ENCODE measurements at regions not wholly inside any gene's neighbourhood (a gene's known extent, or its start where the extent isn't known, plus 50 kb on each side); places are given as distances from the start of the nearest gene placed in this dataset.
"Not testable (repeated sequence)": the region's sequence is repeated elsewhere in the genome, so short reads cannot be mapped to it uniquely, and the experiment has no call there.

- peaks cover 24% of the 10 kb centered on the region for H3K27me3 ChIP-seq (ENCODE audit: insufficient read depth, low read length)
- H3K27ac ChIP-seq (ENCODE audit: low read depth, low read length) = no peak overlapping the region
- H3K4me3 ChIP-seq (ENCODE audit: insufficient read depth, low read length) = no peak overlapping the region
- no peaks in the 10 kb centered on the region for H3K79me2 ChIP-seq (ENCODE audit: insufficient read depth, low read length)
- peaks cover 3% of the 10 kb centered on the region for H3K4me1 ChIP-seq (ENCODE audit: insufficient read depth, low read length)
- H3K9me3 ChIP-seq (ENCODE audit: low read depth, low read length) = no peaks in the 10 kb centered on the region
- H3K4me2 ChIP-seq (ENCODE audit: insufficient read depth, low read length) = no peak overlapping the region
- H4K20me1 ChIP-seq (ENCODE audit: insufficient read depth, low read length) = no peaks in the 10 kb centered on the region
- no peak for DNase-seq (ENCODE audit: insufficient read length, low spot score, missing footprints)
- TF ChIP-seq, protein P1, sequence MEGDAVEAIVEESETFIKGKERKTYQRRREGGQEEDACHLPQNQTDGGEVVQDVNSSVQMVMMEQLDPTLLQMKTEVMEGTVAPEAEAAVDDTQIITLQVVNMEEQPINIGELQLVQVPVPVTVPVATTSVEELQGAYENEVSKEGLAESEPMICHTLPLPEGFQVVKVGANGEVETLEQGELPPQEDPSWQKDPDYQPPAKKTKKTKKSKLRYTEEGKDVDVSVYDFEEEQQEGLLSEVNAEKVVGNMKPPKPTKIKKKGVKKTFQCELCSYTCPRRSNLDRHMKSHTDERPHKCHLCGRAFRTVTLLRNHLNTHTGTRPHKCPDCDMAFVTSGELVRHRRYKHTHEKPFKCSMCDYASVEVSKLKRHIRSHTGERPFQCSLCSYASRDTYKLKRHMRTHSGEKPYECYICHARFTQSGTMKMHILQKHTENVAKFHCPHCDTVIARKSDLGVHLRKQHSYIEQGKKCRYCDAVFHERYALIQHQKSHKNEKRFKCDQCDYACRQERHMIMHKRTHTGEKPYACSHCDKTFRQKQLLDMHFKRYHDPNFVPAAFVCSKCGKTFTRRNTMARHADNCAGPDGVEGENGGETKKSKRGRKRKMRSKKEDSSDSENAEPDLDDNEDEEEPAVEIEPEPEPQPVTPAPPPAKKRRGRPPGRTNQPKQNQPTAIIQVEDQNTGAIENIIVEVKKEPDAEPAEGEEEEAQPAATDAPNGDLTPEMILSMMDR (IDR thresholded peaks at IDR 0.05; ENCODE audit: extremely low read depth, low read depth, low read length) = no peak
- H2AFZ ChIP-seq (ENCODE audit: low read length) = no peak overlapping the region
- no peaks in the 10 kb centered on the region for H3K36me3 ChIP-seq (ENCODE audit: insufficient read depth, low read length)
Observed at GRCh38 chr11:45737056-45737455, 67.9 kb upstream of the SLC35C1 start.

- Histone ChIP-seq H3K27me3 (ENCODE audit: insufficient read depth, low read length) (peaks cover 24% of the 10 kb centered on the region), H2AFZ (ENCODE audit: low read length) (no peak overlapping the region), H4K20me1 (ENCODE audit: insufficient read depth, low read length) (no peaks in the 10 kb centered on the region), H3K9me3 (ENCODE audit: low read depth, low read length) (no peaks in the 10 kb centered on the region), H3K4me2 (ENCODE audit: insufficient read depth, low read length) (no peak overlapping the region), H3K4me1 (ENCODE audit: insufficient read depth, low read length) (peaks cover 3% of the 10 kb centered on the region), H3K27ac (ENCODE audit: low read depth, low read length) (no peak overlapping the region), H3K79me2 (ENCODE audit: insufficient read depth, low read length) (no peaks in the 10 kb centered on the region), H3K36me3 (ENCODE audit: insufficient read depth, low read length) (no peaks in the 10 kb centered on the region), H3K4me3 (ENCODE audit: insufficient read depth, low read length) (no peak overlapping the region)
- no peak for DNase-seq (ENCODE audit: insufficient read length, low spot score, missing footprints)
- TF ChIP-seq, protein P1 (IDR thresholded peaks at IDR 0.05; ENCODE audit: extremely low read depth, low read depth, low read length) = no peak
Observed at GRCh38 chr11:45736424-45736823, 68.5 kb upstream of the SLC35C1 start.

- Histone ChIP-seq H3K4me2 (ENCODE audit: insufficient read depth, low read length) (no peak overlapping the region), H3K27ac (ENCODE audit: low read depth, low read length) (no peak overlapping the region), H4K20me1 (ENCODE audit: insufficient read depth, low read length) (no peaks in the 10 kb centered on the region), H2AFZ (ENCODE audit: low read length) (no peak overlapping the region), H3K4me3 (ENCODE audit: insufficient read depth, low read length) (no peak overlapping the region), H3K4me1 (ENCODE audit: insufficient read depth, low read length) (peaks cover 3% of the 10 kb centered on the region), H3K79me2 (ENCODE audit: insufficient read depth, low read length) (no peaks in the 10 kb centered on the region), H3K36me3 (ENCODE audit: insufficient read depth, low read length) (no peaks in the 10 kb centered on the region), H3K27me3 (ENCODE audit: insufficient read depth, low read length) (peaks cover 11% of the 10 kb centered on the region), H3K9me3 (ENCODE audit: low read depth, low read length) (no peaks in the 10 kb centered on the region)
- TF ChIP-seq, protein P1 (IDR thresholded peaks at IDR 0.05; ENCODE audit: extremely low read depth, low read depth, low read length) = no peak
- DNase-seq (ENCODE audit: insufficient read length, low spot score, missing footprints) = no peak
Observed at GRCh38 chr11:45733176-45733575, 67.8 kb upstream of the CHST1 start.

DNA sequence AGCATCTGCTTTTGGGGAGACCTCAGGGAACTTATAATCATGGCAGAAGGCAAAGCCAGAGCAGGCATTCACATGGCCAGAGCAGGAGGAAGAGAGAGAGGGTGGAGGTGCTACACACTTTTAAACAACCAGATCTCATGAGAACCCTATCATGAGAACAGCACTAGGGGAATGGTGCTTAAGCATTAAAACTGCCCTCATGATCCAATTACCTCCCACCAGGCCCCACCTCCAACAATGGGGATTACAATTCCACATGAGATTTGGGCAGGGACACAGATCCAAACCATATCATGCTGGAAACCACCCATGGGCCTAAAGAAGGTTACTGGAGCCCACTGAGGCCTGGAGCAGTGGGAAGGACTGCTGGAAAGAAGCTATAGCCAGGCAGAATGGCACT lies 66.9 kb upstream of the CHST1 start:
- Histone ChIP-seq H2AFZ (ENCODE audit: low read length) (no peak overlapping the region), H3K4me2 (ENCODE audit: insufficient read depth, low read length) (no peak overlapping the region), H3K27ac (ENCODE audit: low read depth, low read length) (no peak overlapping the region), H4K20me1 (ENCODE audit: insufficient read depth, low read length) (no peaks in the 10 kb centered on the region), H3K9me3 (ENCODE audit: low read depth, low read length) (no peaks in the 10 kb centered on the region), H3K27me3 (ENCODE audit: insufficient read depth, low read length) (peaks cover 15% of the 10 kb centered on the region), H3K79me2 (ENCODE audit: insufficient read depth, low read length) (no peaks in the 10 kb centered on the region), H3K4me1 (ENCODE audit: insufficient read depth, low read length) (peaks cover 3% of the 10 kb centered on the region), H3K4me3 (ENCODE audit: insufficient read depth, low read length) (no peak overlapping the region), H3K36me3 (ENCODE audit: insufficient read depth, low read length) (no peaks in the 10 kb centered on the region)
- TF ChIP-seq, protein P1 (IDR thresholded peaks at IDR 0.05; ENCODE audit: extremely low read depth, low read depth, low read length) = no peak
- DNase-seq (ENCODE audit: insufficient read length, low spot score, missing footprints) = no peak

GRCh38 chr11:45731171-45731570 lies 65.7 kb upstream of the CHST1 start:
- not testable (repeated sequence) for DNase-seq (ENCODE audit: insufficient read length, low spot score, missing footprints); H3K4me2 ChIP-seq (ENCODE audit: insufficient read depth, low read length); H3K27ac ChIP-seq (ENCODE audit: low read depth, low read length); H3K36me3 ChIP-seq (ENCODE audit: insufficient read depth, low read length); H3K79me2 ChIP-seq (ENCODE audit: insufficient read depth, low read length); H2AFZ ChIP-seq (ENCODE audit: low read length); H3K4me1 ChIP-seq (ENCODE audit: insufficient read depth, low read length); H3K4me3 ChIP-seq (ENCODE audit: insufficient read depth, low read length); H3K9me3 ChIP-seq (ENCODE audit: low read depth, low read length); H4K20me1 ChIP-seq (ENCODE audit: insufficient read depth, low read length)
- H3K27me3 ChIP-seq (ENCODE audit: insufficient read depth, low read length) = peaks cover 23% of the 10 kb centered on the region

Measured in osteoblast (primary cell).